ENCODE measurements at regions not wholly inside any gene's neighbourhood (a gene's known extent, or its start where the extent isn't known, plus 50 kb on each side); places are given as distances from the start of the nearest gene placed in this dataset.

- H3K9me3 ChIP-seq (ENCODE audit: severe bottlenecking) = no peaks in the 10 kb centered on the region
- no peaks in the 10 kb centered on the region for H3K4me1 ChIP-seq (ENCODE audit: insufficient read depth, poor library complexity, severe bottlenecking)
- H3K27ac ChIP-seq (ENCODE audit: poor library complexity, severe bottlenecking) = no peak overlapping the region
- ATAC-seq (ENCODE audit: low read depth) (no peak), DNase-seq (ENCODE audit: low spot score) (no peak)
- H3K4me3 ChIP-seq (ENCODE audit: severe bottlenecking) = no peak overlapping the region
- H3K36me3 ChIP-seq (ENCODE audit: low read depth) = no peaks in the 10 kb centered on the region
- TF ChIP-seq CTCF (IDR thresholded peaks at IDR 0.05; ENCODE audit: poor library complexity, severe bottlenecking) = no peak
- no peaks in the 10 kb centered on the region for H3K27me3 ChIP-seq (ENCODE audit: insufficient read depth, poor library complexity, severe bottlenecking)
Observed at GRCh38 chr10:125281091-125281490, 120.7 kb upstream of the CTBP2 start.

DNA sequence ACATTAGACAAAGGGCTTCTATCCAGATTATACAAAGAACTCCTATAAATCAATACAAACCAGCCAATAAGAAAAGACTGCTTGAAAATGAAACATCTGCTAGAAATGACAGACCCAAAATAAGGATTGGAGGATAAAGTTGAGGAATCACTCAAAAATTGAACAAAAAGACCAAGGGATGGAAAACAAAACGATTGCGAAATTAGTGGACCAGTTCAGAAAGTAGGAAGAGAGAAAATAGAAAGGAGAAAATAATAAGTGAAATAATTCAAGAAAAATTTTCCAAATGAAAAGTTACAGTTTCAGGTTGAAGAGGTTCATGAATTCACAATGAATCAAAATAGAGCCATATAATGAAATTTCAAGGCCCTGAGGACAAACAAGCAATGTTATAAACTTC lies 115.8 kb upstream of the CTBP2 start:
- TF ChIP-seq CTCF (IDR thresholded peaks at IDR 0.05; ENCODE audit: poor library complexity, severe bottlenecking) = no peak
- DNase-seq (ENCODE audit: low spot score) (no peak), ATAC-seq (ENCODE audit: low read depth) (no peak)
- Histone ChIP-seq H3K9me3 (ENCODE audit: severe bottlenecking) (no peaks in the 10 kb centered on the region), H3K4me1 (ENCODE audit: insufficient read depth, poor library complexity, severe bottlenecking) (no peaks in the 10 kb centered on the region), H3K36me3 (ENCODE audit: low read depth) (no peaks in the 10 kb centered on the region), H3K27ac (ENCODE audit: poor library complexity, severe bottlenecking) (no peak overlapping the region), H3K4me3 (ENCODE audit: severe bottlenecking) (no peak overlapping the region), H3K27me3 (ENCODE audit: insufficient read depth, poor library complexity, severe bottlenecking) (no peaks in the 10 kb centered on the region)

DNA sequence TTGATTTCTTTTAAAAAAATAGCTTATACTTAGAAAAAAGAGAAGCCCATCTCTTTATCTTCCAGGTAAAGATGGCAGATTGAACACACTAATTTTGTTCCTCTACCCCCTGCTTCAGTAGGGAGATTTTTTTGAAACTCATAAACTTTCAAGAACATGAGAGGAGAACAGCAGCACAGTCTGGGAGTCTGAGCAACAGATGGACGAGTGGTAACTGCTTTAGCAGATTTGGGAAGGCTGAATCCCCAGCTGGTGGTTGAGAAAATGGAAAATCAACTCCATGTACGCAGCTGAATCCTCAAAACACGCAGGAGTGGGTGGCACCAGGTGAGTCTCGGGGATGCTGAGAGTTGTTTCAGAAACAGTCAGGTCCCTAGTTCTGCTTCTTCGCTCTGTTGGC lies 114.6 kb upstream of the CTBP2 start:
- Histone ChIP-seq H3K27ac (ENCODE audit: poor library complexity, severe bottlenecking) (no peak overlapping the region), H3K36me3 (ENCODE audit: low read depth) (no peaks in the 10 kb centered on the region), H3K9me3 (ENCODE audit: severe bottlenecking) (no peaks in the 10 kb centered on the region), H3K4me3 (ENCODE audit: severe bottlenecking) (no peak overlapping the region), H3K4me1 (ENCODE audit: insufficient read depth, poor library complexity, severe bottlenecking) (no peaks in the 10 kb centered on the region), H3K27me3 (ENCODE audit: insufficient read depth, poor library complexity, severe bottlenecking) (no peaks in the 10 kb centered on the region)
- ATAC-seq (ENCODE audit: low read depth) (no peak), DNase-seq (ENCODE audit: low spot score) (no peak)
- no peak for TF ChIP-seq CTCF (IDR thresholded peaks at IDR 0.05; ENCODE audit: poor library complexity, severe bottlenecking)

- DNase-seq (ENCODE audit: low spot score) (no peak), ATAC-seq (ENCODE audit: low read depth) (no peak)
- TF ChIP-seq CTCF (IDR thresholded peaks at IDR 0.05; ENCODE audit: poor library complexity, severe bottlenecking) = no peak
- no peaks in the 10 kb centered on the region for H3K4me1 ChIP-seq (ENCODE audit: insufficient read depth, poor library complexity, severe bottlenecking)
- H3K27ac ChIP-seq (ENCODE audit: poor library complexity, severe bottlenecking) = no peak overlapping the region
- H3K36me3 ChIP-seq (ENCODE audit: low read depth) = no peaks in the 10 kb centered on the region
- H3K9me3 ChIP-seq (ENCODE audit: severe bottlenecking) = no peaks in the 10 kb centered on the region
- H3K27me3 ChIP-seq (ENCODE audit: insufficient read depth, poor library complexity, severe bottlenecking) = no peaks in the 10 kb centered on the region
- no peak overlapping the region for H3K4me3 ChIP-seq (ENCODE audit: severe bottlenecking)
Observed at GRCh38 chr10:125273023-125273422, 112.7 kb upstream of the CTBP2 start.

- no peak overlapping the region for H3K4me3 ChIP-seq (ENCODE audit: severe bottlenecking)
- no peak for TF ChIP-seq CTCF (IDR thresholded peaks at IDR 0.05; ENCODE audit: poor library complexity, severe bottlenecking)
- H3K36me3 ChIP-seq (ENCODE audit: low read depth) = no peaks in the 10 kb centered on the region
- no peak overlapping the region for H3K27ac ChIP-seq (ENCODE audit: poor library complexity, severe bottlenecking)
- no peaks in the 10 kb centered on the region for H3K27me3 ChIP-seq (ENCODE audit: insufficient read depth, poor library complexity, severe bottlenecking)
- DNase-seq (ENCODE audit: low spot score) (no peak), ATAC-seq (ENCODE audit: low read depth) (no peak)
- H3K9me3 ChIP-seq (ENCODE audit: severe bottlenecking) = no peaks in the 10 kb centered on the region
- peaks cover 10% of the 10 kb centered on the region for H3K4me1 ChIP-seq (ENCODE audit: insufficient read depth, poor library complexity, severe bottlenecking)
Observed at GRCh38 chr10:125269716-125270115, 109.4 kb upstream of the CTBP2 start.

All from RWPE2 (cell line).